ENCODE measurements at regions not wholly inside any gene's neighbourhood (a gene's known extent, or its start where the extent isn't known, plus 50 kb on each side); places are given as distances from the start of the nearest gene placed in this dataset.

GRCh38 chr1:184919892-184920291 lies 54.4 kb downstream of the NIBAN1 start:
- DNase-seq (ENCODE audit: low spot score): no peak

GRCh38 chr1:184915463-184916090 lies 58.7 kb downstream of the NIBAN1 start:
- no peak for DNase-seq (ENCODE audit: low spot score)

- no peak for DNase-seq (ENCODE audit: low spot score)
Observed at GRCh38 chr1:184914149-184914548, 60.2 kb downstream of the NIBAN1 start.

GRCh38 chr1:184912392-184912791 lies 61.9 kb downstream of the NIBAN1 start:
- DNase-seq (ENCODE audit: low spot score): no peak

GRCh38 chr1:184911830-184912229 lies 62.5 kb downstream of the NIBAN1 start:
- no peak for DNase-seq (ENCODE audit: low spot score)

- DNase-seq (ENCODE audit: low spot score): no peak
Observed at GRCh38 chr1:184911103-184911745, 63.1 kb downstream of the NIBAN1 start.

GRCh38 chr1:184910691-184911091 lies 63.6 kb downstream of the NIBAN1 start:
- peak; percentile 4 for DNase-seq (ENCODE audit: low spot score)

GRCh38 chr1:184910005-184910404 lies 64.3 kb downstream of the NIBAN1 start:
- DNase-seq (ENCODE audit: low spot score): no peak

- DNase-seq (ENCODE audit: low spot score): no peak
Observed at GRCh38 chr1:184909019-184909418, 65.3 kb downstream of the NIBAN1 start.

GRCh38 chr1:184908506-184908905 lies 65.8 kb downstream of the NIBAN1 start:
- no peak for DNase-seq (ENCODE audit: low spot score)

- DNase-seq (ENCODE audit: low spot score): no peak
Observed at GRCh38 chr1:184907500-184907899, 66.8 kb downstream of the NIBAN1 start.

- DNase-seq (ENCODE audit: low spot score): no peak
Observed at GRCh38 chr1:184906761-184907160, 67.5 kb downstream of the NIBAN1 start.

- no peak for DNase-seq (ENCODE audit: low spot score)
Observed at GRCh38 chr1:184905601-184906322, 68.5 kb downstream of the NIBAN1 start.

- DNase-seq (ENCODE audit: low spot score): no peak
Observed at GRCh38 chr1:184903111-184903692, 71.1 kb downstream of the NIBAN1 start.

GRCh38 chr1:184900507-184900906 lies 73.8 kb downstream of the NIBAN1 start:
- no peak for DNase-seq (ENCODE audit: low spot score)

GRCh38 chr1:184896000-184896399 lies 78.3 kb downstream of the NIBAN1 start:
- no peak for DNase-seq (ENCODE audit: low spot score)

- DNase-seq (ENCODE audit: low spot score): no peak
Observed at GRCh38 chr1:184895086-184895485, 79.2 kb downstream of the NIBAN1 start.

GRCh38 chr1:184893695-184894094 lies 80.6 kb downstream of the NIBAN1 start:
- DNase-seq (ENCODE audit: low spot score): no peak

- no peak for DNase-seq (ENCODE audit: low spot score)
Observed at GRCh38 chr1:184892116-184892515, 82.2 kb downstream of the NIBAN1 start.

- no peak for DNase-seq (ENCODE audit: low spot score)
Observed at GRCh38 chr1:184891440-184891839, 82.9 kb downstream of the NIBAN1 start.

GRCh38 chr1:184890539-184890973 lies 83.8 kb downstream of the NIBAN1 start:
- DNase-seq (ENCODE audit: low spot score): peak; percentile 41

GRCh38 chr1:184889902-184890301 lies 84.4 kb downstream of the NIBAN1 start:
- no peak for DNase-seq (ENCODE audit: low spot score)

- DNase-seq (ENCODE audit: low spot score): no peak
Observed at GRCh38 chr1:184889166-184889565, 85.1 kb downstream of the NIBAN1 start.

Data from RKO (cell line).